ENCODE measurements at regions not wholly inside any gene's neighbourhood (a gene's known extent, or its start where the extent isn't known, plus 50 kb on each side); places are given as distances from the start of the nearest gene placed in this dataset.

GRCh38 chr15:98123297-98123696 lies 162.8 kb downstream of the ARRDC4 start:
- Histone ChIP-seq H3K36me3 (ENCODE audit: control insufficient read depth, insufficient read depth, low read length) (no peaks in the 10 kb centered on the region), H3K27me3 (ENCODE audit: control insufficient read depth, insufficient read depth, low read length) (no peaks in the 10 kb centered on the region), H3K4me3 (ENCODE audit: low read depth, low read length) (no peak overlapping the region)
- TF ChIP-seq CTCF (IDR thresholded peaks at IDR 0.05; ENCODE audit: insufficient read depth, low read depth, low read length), result no peak
- CTCF ChIA-PET, result interaction anchor here (1.0 kb wide), 1 partner anchor 23 kb away, joined by 3 read pairs; no protein-coding TSS in a partner anchor
- POLR2A ChIA-PET, result no interaction called here
- DNase-seq (ENCODE audit: low read depth), result peak; percentile 27

- no peak overlapping the region for H3K4me3 ChIP-seq (ENCODE audit: low read depth, low read length)
- ChIA-PET CTCF (interaction anchor here (1.0 kb wide), 1 partner anchor 23 kb away, joined by 3 read pairs; no protein-coding TSS in a partner anchor), POLR2A (no interaction called here)
- no peaks in the 10 kb centered on the region for H3K36me3 ChIP-seq (ENCODE audit: control insufficient read depth, insufficient read depth, low read length)
- TF ChIP-seq CTCF (IDR thresholded peaks at IDR 0.05; ENCODE audit: insufficient read depth, low read depth, low read length), result no peak
- no peak for DNase-seq (ENCODE audit: low read depth)
- H3K27me3 ChIP-seq (ENCODE audit: control insufficient read depth, insufficient read depth, low read length), result no peaks in the 10 kb centered on the region
Observed at GRCh38 chr15:98123834-98124233, 163.3 kb downstream of the ARRDC4 start.

DNA sequence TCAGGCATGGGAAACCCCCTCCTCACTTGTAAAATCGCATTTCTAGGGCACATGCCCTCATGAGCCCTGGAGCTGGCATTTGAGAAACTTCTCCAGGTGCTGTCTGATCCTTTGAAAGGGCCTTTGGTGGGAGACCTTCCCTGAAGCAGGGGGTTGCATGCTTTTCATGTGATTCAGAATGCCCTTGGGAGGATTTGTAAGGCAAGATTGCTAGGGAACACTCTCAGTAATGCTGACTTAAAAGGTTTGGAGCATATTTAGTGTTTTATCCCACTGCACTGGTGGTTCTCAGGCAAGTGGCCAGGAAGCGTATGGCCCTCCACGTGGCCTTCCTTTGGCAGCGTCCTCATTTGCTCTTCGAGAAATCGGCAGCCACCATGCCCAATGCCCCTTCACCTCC lies 164.1 kb downstream of the ARRDC4 start:
- DNase-seq (ENCODE audit: low read depth), result no peak
- POLR2A ChIA-PET, result no interaction called here
- no peak for TF ChIP-seq CTCF (IDR thresholded peaks at IDR 0.05; ENCODE audit: insufficient read depth, low read depth, low read length)
- CTCF ChIA-PET, result no interaction called here
- H3K36me3 ChIP-seq (ENCODE audit: control insufficient read depth, insufficient read depth, low read length), result no peaks in the 10 kb centered on the region
- H3K27me3 ChIP-seq (ENCODE audit: control insufficient read depth, insufficient read depth, low read length), result no peaks in the 10 kb centered on the region
- no peak overlapping the region for H3K4me3 ChIP-seq (ENCODE audit: low read depth, low read length)

GRCh38 chr15:98126326-98127085 lies 166.0 kb downstream of the ARRDC4 start:
- no peak overlapping the region for H3K4me3 ChIP-seq (ENCODE audit: low read depth, low read length)
- DNase-seq (ENCODE audit: low read depth), result no peak
- TF ChIP-seq CTCF (IDR thresholded peaks at IDR 0.05; ENCODE audit: insufficient read depth, low read depth, low read length), result no peak
- no peaks in the 10 kb centered on the region for H3K36me3 ChIP-seq (ENCODE audit: control insufficient read depth, insufficient read depth, low read length)
- CTCF ChIA-PET, result interaction anchor here (0.8 to 1.4 kb wide), 2 partner anchors 15 to 52 kb away, joined by 3 read pairs; no protein-coding TSS in a partner anchor
- POLR2A ChIA-PET, result no interaction called here
- H3K27me3 ChIP-seq (ENCODE audit: control insufficient read depth, insufficient read depth, low read length), result no peaks in the 10 kb centered on the region

- no peak for DNase-seq (ENCODE audit: low read depth)
- no peak for TF ChIP-seq CTCF (IDR thresholded peaks at IDR 0.05; ENCODE audit: insufficient read depth, low read depth, low read length)
- Histone ChIP-seq H3K27me3 (ENCODE audit: control insufficient read depth, insufficient read depth, low read length) (no peaks in the 10 kb centered on the region), H3K4me3 (ENCODE audit: low read depth, low read length) (no peak overlapping the region), H3K36me3 (ENCODE audit: control insufficient read depth, insufficient read depth, low read length) (no peaks in the 10 kb centered on the region)
- CTCF ChIA-PET, result interaction anchor here (1.7 kb wide), 1 partner anchor 15 kb away, joined by 6 read pairs; no protein-coding TSS in a partner anchor
- POLR2A ChIA-PET, result no interaction called here
Observed at GRCh38 chr15:98127586-98127985, 167.1 kb downstream of the ARRDC4 start.
